OCI-LY7 (cell line): ENCODE measurements at regions not wholly inside any gene's neighbourhood (a gene's known extent, or its start where the extent isn't known, plus 50 kb on each side); places are given as distances from the start of the nearest gene placed in this dataset.

ENCODE experiments used
- BruUV-seq: library from RNA; stranded (reverse); fragments of 400-500 nt; replicated peaks from 2 replicates; lab custom pipeline; 2021; lab: Mats Ljungman, UMichigan
- CTCF ChIA-PET: fragments of 300-600 bp; sonication (Branson Sonifier 250); formaldehyde crosslinking; loops from one replicate; lab custom pipeline; 2022; ENCODE audit warnings: antibody characterized with exemption; ENCODE audit not compliant: unreplicated experiment; lab: Charles Lee
- POLR2A ChIA-PET: fragments of 300-600 bp; sonication (Branson Sonifier 250); formaldehyde crosslinking; loops from one replicate; lab custom pipeline; 2022; ENCODE audit warnings: antibody characterized with exemption; lab: Charles Lee
- DNase-seq: peaks from one replicate; pipeline ENCODE4 v3.0.0-alpha.2; 2015; ENCODE audit warnings: low spot score
- H2AFZ ChIP-seq: fragments of 200-600 bp; sonication (generic), shearing (Covaris generic); 2 replicates; pipeline ENCODE4 v1.6.1; 2014; ENCODE audit warnings: mild to moderate bottlenecking, antibody characterized with exemption, low read length, moderate library complexity
- H3K27ac ChIP-seq: fragments of 200-600 bp; sonication (generic); 2 replicates; pipeline ENCODE4 v1.5.1; 2014; ENCODE audit warnings: mixed run types, low read depth, mild to moderate bottlenecking, moderate library complexity, low read length, inconsistent platforms; ENCODE audit not compliant: poor library complexity, severe bottlenecking
- H3K36me3 ChIP-seq: fragments of 200-600 bp; sonication (generic); 2 replicates; pipeline ENCODE4 v1.6.1; 2014; ENCODE audit warnings: mild to moderate bottlenecking, antibody characterized with exemption, low read length, moderate library complexity, mixed read lengths; ENCODE audit not compliant: insufficient read depth
- H3K4me1 ChIP-seq: fragments of 200-600 bp; sonication (generic); 2 replicates; pipeline ENCODE4 v1.5.1; 2014; ENCODE audit warnings: mild to moderate bottlenecking, low read length; ENCODE audit not compliant: insufficient read depth, poor library complexity, severe bottlenecking
- H3K4me2 ChIP-seq: fragments of 200-600 bp; sonication (generic); 2 replicates; pipeline ENCODE4 v1.6.1; 2014; ENCODE audit warnings: mild to moderate bottlenecking, low read length
- H3K4me3 ChIP-seq: fragments of 200-600 bp; sonication (generic); 2 replicates; pipeline ENCODE4 v1.5.1; 2014; ENCODE audit warnings: mild to moderate bottlenecking, low read depth, low read length; ENCODE audit not compliant: poor library complexity, severe bottlenecking
- H3K79me2 ChIP-seq: fragments of 200-600 bp; sonication (generic); 2 replicates; pipeline ENCODE4 v1.6.1; 2016; ENCODE audit warnings: low read depth, mild to moderate bottlenecking, low read length, moderate library complexity, mixed read lengths; ENCODE audit not compliant: insufficient read depth
- H3K9me2 ChIP-seq: fragments of 200-600 bp; sonication (generic); 2 replicates; pipeline ENCODE4 v1.6.1; 2016; ENCODE audit warnings: mild to moderate bottlenecking, low read length, mixed read lengths; ENCODE audit not compliant: insufficient read depth
- H3K9me3 ChIP-seq: fragments of 200-600 bp; sonication (generic); 2 replicates; pipeline ENCODE4 v1.6.1; 2014; ENCODE audit warnings: mild to moderate bottlenecking, mixed run types, low read length, mixed read lengths
- H4K20me1 ChIP-seq: fragments of 200-600 bp; sonication (generic); 2 replicates; pipeline ENCODE4 v1.6.1; 2014; ENCODE audit warnings: mild to moderate bottlenecking, antibody characterized with exemption, low read length, moderate library complexity, mixed read lengths; ENCODE audit not compliant: insufficient read depth
- EZH2phosphoT487 ChIP-seq: fragments of 200-600 bp; sonication (generic); IDR thresholded peaks from 2 replicates; pipeline ENCODE4 v1.6.1; 2018; ENCODE audit warnings: low read depth, borderline replicate concordance, mild to moderate bottlenecking, mixed run types, antibody characterized with exemption, low read length, moderate library complexity, mixed read lengths
- intact Hi-C: fragments of 100-400 bp; cut with micrococcal nuclease; formaldehyde crosslinking; loops from one replicate; pipeline ENCODE4 v1.10.0; 2022; ENCODE audit not compliant: unreplicated experiment
- TF ChIP-seq, protein P1 (sequence below): fragments of 200-600 bp; sonication (generic); conservative IDR thresholded peaks from 2 replicates; pipeline ENCODE4 v1.5.1; 2014; ENCODE audit warnings: mild to moderate bottlenecking, antibody characterized with exemption, low read length, moderate library complexity, mixed read lengths

- Histone ChIP-seq H3K9me3 (no peaks in the 10 kb centered on the region), H3K4me3 (no peak overlapping the region), H3K36me3 (no peaks in the 10 kb centered on the region), H3K79me2 (no peaks in the 10 kb centered on the region), H3K4me2 (no peak overlapping the region), H3K4me1 (no peaks in the 10 kb centered on the region), H3K9me2 (no peaks in the 10 kb centered on the region), H3K27ac (no peak overlapping the region), H2AFZ (no peak overlapping the region), H4K20me1 (no peaks in the 10 kb centered on the region)
- no peak for DNase-seq
- intact Hi-C loops: no loop called here
- no peak for TF ChIP-seq EZH2phosphoT487
- BruUV-seq: no TSS peak
- POLR2A ChIA-PET: no interaction called here
- CTCF ChIA-PET: no interaction called here
Measured at GRCh38 chr15:35979608-35980007, 433.6 kb upstream of the DPH6 start.

- Histone ChIP-seq H3K4me2 (no peak overlapping the region), H4K20me1 (no peaks in the 10 kb centered on the region), H2AFZ (no peak overlapping the region), H3K79me2 (no peaks in the 10 kb centered on the region), H3K4me3 (no peak overlapping the region), H3K36me3 (no peaks in the 10 kb centered on the region), H3K27ac (no peak overlapping the region), H3K9me2 (no peaks in the 10 kb centered on the region), H3K4me1 (no peaks in the 10 kb centered on the region), H3K9me3 (no peaks in the 10 kb centered on the region)
- DNase-seq: no peak
- no peak for TF ChIP-seq EZH2phosphoT487
- TF ChIP-seq, protein P1, sequence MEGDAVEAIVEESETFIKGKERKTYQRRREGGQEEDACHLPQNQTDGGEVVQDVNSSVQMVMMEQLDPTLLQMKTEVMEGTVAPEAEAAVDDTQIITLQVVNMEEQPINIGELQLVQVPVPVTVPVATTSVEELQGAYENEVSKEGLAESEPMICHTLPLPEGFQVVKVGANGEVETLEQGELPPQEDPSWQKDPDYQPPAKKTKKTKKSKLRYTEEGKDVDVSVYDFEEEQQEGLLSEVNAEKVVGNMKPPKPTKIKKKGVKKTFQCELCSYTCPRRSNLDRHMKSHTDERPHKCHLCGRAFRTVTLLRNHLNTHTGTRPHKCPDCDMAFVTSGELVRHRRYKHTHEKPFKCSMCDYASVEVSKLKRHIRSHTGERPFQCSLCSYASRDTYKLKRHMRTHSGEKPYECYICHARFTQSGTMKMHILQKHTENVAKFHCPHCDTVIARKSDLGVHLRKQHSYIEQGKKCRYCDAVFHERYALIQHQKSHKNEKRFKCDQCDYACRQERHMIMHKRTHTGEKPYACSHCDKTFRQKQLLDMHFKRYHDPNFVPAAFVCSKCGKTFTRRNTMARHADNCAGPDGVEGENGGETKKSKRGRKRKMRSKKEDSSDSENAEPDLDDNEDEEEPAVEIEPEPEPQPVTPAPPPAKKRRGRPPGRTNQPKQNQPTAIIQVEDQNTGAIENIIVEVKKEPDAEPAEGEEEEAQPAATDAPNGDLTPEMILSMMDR: no peak
- POLR2A ChIA-PET: no interaction called here
- intact Hi-C loops: no loop called here
- CTCF ChIA-PET: no interaction called here
- BruUV-seq: no TSS peak
Measured at GRCh38 chr15:35980719-35981118, 434.8 kb upstream of the DPH6 start.

GRCh38 chr15:35986191-35986721 lies 440.3 kb upstream of the DPH6 start:
- CTCF ChIA-PET: no interaction called here
- intact Hi-C loops: no loop called here

More at GRCh38 chr15:35986191-35986721, 440.3 kb upstream of the DPH6 start:
- Histone ChIP-seq H3K9me3 (no peaks in the 10 kb centered on the region), H3K4me2 (no peak overlapping the region), H3K4me3 (no peak overlapping the region), H3K4me1 (no peaks in the 10 kb centered on the region), H3K9me2 (no peaks in the 10 kb centered on the region), H4K20me1 (no peaks in the 10 kb centered on the region), H3K36me3 (no peaks in the 10 kb centered on the region), H2AFZ (no peak overlapping the region), H3K79me2 (no peaks in the 10 kb centered on the region), H3K27ac (no peak overlapping the region)
- TF ChIP-seq EZH2phosphoT487: no peak
- TF ChIP-seq, protein P1: no peak
- POLR2A ChIA-PET: no interaction called here
- no peak for DNase-seq
- no TSS peak for BruUV-seq
